ENCODE measurements at regions not wholly inside any gene's neighbourhood (a gene's known extent, or its start where the extent isn't known, plus 50 kb on each side); places are given as distances from the start of the nearest gene placed in this dataset.
"Not testable (repeated sequence)": the region's sequence is repeated elsewhere in the genome, so short reads cannot be mapped to it uniquely, and the experiment has no call there.

- 82% methylated on average over 6 of the region's 6 CpGs for WGBS
- Histone ChIP-seq H3K27ac (ENCODE audit: low read depth) (no peak overlapping the region), H3K4me1 (ENCODE audit: insufficient read depth) (no peaks in the 10 kb centered on the region), H3K36me3 (ENCODE audit: insufficient read depth) (no peaks in the 10 kb centered on the region), H3K4me3 (ENCODE audit: low read depth, low read length) (no peak overlapping the region)
- DNase-seq (ENCODE audit: extremely low spot score) = no peak
These were observed 586.7 kb downstream of the NTRK3 start for GRCh38 chr15:87669846-87670245.

DNA sequence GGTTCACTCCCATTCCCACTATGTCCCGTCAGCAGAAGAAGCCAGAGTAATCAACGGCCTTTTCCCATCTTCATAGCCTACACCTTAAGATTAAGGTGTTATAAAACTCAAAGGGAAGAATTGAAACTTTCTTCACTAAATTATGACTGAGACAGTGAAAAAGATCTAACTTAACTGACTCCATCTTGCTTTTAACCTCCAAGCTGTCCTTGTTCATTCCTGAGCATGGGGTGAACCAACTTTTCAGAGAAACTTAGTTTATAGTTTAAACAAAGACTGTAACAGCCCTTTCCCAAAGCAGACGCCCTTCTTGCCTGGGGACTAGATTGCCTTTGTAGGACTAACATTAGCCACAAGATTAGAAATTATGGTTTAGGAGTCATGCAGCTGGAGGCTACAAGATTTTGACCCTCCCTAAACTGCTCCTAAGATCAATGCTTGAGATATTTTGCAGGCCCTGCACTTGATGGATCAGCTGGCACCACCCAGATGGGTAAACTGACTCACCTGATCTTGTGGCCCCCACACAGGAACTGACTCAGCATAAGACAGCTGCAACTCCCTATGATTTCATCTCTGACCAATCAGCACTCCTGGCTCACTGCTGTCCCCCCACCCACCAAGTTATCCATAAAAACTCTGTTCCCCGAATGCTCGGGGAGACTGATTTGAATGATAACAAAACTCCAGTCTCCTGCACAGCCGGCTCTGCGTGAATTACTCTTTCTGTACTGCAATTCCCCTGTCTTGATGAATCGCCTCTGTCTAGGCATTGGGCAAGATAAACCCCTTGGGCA is 587.6 kb downstream of the NTRK3 start:
- H3K27ac ChIP-seq (ENCODE audit: low read depth); H3K4me1 ChIP-seq (ENCODE audit: insufficient read depth); H3K4me3 ChIP-seq (ENCODE audit: low read depth, low read length); H3K36me3 ChIP-seq (ENCODE audit: insufficient read depth); DNase-seq (ENCODE audit: extremely low spot score): not testable (repeated sequence)
- 88% methylated on average over 8 of the region's 8 CpGs for WGBS

GRCh38 chr15:87667643-87668042 is 588.9 kb downstream of the NTRK3 start:
- DNase-seq (ENCODE audit: extremely low spot score) = no peak
- WGBS = 92% methylated on average over 3 of the region's 3 CpGs
- no peaks in the 10 kb centered on the region for H3K4me1 ChIP-seq (ENCODE audit: insufficient read depth)

DNA sequence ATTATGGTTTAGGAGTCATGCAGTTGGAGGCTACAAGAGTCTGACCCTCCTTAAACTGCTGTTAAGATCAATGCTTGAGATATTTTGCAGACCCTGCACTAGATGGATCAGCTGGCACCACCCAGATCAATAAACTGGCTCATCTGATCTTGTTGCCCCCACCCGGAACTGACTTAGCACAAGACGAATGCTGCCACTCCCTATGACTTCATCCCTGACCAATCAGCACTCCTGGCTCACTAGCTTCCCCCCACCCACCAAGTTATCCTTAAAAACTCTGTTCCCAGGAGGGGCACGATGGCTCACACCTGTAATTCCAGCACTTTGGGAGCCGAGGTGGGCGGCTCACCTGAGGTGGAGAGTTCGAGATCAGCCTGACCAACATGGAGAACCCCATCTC is 594.0 kb downstream of the NTRK3 start:
- H3K4me1 ChIP-seq (ENCODE audit: insufficient read depth) = no peaks in the 10 kb centered on the region
- 93% methylated on average over 6 of the region's 6 CpGs for WGBS
- H3K4me3 ChIP-seq (ENCODE audit: low read depth, low read length) = no peak overlapping the region
- H3K27ac ChIP-seq (ENCODE audit: low read depth) = no peak overlapping the region
- no peak for DNase-seq (ENCODE audit: extremely low spot score)
- H3K36me3 ChIP-seq (ENCODE audit: insufficient read depth) = no peaks in the 10 kb centered on the region

More at GRCh38 chr15:87667643-87668042, 588.9 kb downstream of the NTRK3 start:
- H3K4me3 ChIP-seq (ENCODE audit: low read depth, low read length) = no peak overlapping the region
- H3K36me3 ChIP-seq (ENCODE audit: insufficient read depth) = no peaks in the 10 kb centered on the region
- H3K27ac ChIP-seq (ENCODE audit: low read depth) = no peak overlapping the region

DNA sequence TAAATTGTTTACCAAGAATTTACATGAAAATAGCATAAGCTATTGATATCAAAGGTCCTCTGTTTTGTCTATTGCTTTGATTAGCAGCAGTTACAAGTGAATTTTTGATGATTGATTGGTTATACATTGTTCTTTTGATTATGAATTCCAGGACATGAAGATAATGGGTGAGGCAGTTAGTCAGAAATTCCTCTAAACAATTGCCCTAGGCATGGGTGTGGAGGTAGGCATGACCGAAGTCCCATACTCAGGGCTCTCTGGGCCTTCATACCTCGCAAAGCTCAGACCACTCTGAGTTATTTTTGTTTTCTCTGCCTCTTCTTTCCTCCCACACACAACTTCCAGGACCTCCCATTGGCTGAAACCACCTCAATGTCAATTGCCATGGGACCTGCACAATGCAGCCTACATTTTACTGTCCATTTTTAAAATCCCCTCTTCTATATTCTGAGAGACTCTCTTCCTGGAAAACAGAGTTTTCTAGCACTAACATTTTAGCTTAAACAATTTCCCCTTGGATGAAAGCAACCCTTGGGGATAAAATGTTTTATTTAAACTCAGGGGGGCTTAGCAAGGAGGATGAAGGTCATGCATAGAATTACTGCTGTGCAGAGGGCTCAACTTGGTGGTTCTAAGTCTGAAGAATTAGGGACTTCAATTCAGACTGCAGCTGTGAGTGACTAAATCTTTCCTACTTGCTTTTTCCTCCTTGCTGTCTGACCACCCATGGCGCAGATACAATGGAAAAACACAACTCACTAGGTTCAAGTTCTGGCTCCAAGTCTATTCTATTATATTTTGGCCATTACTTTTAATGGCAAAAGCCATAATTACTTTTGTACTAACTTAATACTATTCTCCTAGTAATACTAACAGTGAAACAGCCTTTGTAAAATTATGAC is 594.8 kb downstream of the NTRK3 start:
- H3K4me3 ChIP-seq (ENCODE audit: low read depth, low read length) = no peak overlapping the region
- 89% methylated on average over 3 of the region's 3 CpGs for WGBS
- no peak for DNase-seq (ENCODE audit: extremely low spot score)
- no peak overlapping the region for H3K27ac ChIP-seq (ENCODE audit: low read depth)
- H3K4me1 ChIP-seq (ENCODE audit: insufficient read depth) = no peaks in the 10 kb centered on the region
- H3K36me3 ChIP-seq (ENCODE audit: insufficient read depth) = no peaks in the 10 kb centered on the region

DNA sequence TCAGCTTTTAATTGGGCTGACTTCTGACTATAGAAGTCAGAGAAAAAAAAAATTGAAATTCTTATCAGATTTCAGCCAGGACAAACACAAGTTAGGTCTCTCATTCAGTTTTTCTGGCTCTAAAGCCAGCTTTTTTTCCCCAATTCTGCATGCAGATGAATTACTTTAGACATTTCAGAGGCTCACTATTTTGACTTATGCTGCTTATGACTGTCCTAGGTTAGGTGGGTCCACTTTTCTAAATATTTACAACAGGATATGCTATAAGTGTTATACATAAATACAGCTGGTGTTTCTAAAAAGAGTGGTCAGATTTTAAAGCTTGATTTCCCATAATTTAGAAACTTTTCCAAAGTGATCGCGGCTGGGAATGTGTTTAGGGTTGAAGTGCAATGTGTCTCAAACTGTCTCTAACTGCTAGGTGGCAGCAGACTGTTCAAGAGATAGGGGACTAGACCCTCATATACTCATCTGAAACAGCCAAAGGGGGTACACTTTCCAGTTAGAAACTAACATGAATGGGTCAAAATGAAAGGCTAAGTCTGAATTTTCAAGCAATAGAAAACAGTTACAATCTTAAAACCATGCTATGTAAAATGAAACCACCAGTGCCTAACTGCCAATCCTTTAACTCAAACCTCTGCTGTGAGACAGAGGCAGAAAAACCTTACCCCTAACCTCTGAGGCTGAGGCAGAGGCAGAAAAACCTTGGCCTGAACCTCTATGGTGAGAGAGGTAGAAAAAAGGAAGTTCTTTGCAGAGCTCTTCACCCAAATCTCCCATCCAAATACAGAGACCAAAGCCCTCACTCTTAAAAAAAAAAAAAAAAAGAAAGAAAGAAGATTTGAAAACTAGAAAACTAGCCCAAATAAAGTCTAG is 596.0 kb downstream of the NTRK3 start:
- Histone ChIP-seq H3K27ac (ENCODE audit: low read depth) (no peak overlapping the region), H3K36me3 (ENCODE audit: insufficient read depth) (no peaks in the 10 kb centered on the region), H3K4me3 (ENCODE audit: low read depth, low read length) (no peak overlapping the region), H3K4me1 (ENCODE audit: insufficient read depth) (no peaks in the 10 kb centered on the region)
- no peak for DNase-seq (ENCODE audit: extremely low spot score)
- 58% methylated on average over 2 of the region's 2 CpGs for WGBS

DNA sequence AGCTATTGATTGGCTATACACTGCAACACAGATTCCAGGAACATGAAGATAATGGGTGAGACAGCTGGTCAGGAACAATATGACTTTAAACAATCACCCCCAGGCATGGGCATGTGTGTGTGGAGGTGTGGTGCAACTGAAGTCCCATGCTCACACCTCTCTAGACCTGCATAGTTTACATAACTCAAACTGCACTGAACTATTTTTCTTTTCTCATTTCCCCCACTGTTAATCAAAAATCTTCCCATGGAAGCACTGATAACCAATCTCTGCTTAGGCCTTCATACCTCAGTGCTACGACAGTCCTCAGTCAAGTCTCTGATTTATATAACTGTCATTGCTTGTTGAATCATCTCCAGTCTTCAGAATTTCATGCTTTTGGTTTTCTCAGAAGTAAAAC is 600.2 kb downstream of the NTRK3 start:
- Histone ChIP-seq H3K27ac (ENCODE audit: low read depth) (no peak overlapping the region), H3K36me3 (ENCODE audit: insufficient read depth) (no peaks in the 10 kb centered on the region), H3K4me1 (ENCODE audit: insufficient read depth) (no peaks in the 10 kb centered on the region), H3K4me3 (ENCODE audit: low read depth, low read length) (no peak overlapping the region)
- DNase-seq (ENCODE audit: extremely low spot score) = no peak
- WGBS = 73% methylated on average over 1 of the region's 1 CpG

GRCh38 chr15:87653646-87654045 is 602.9 kb downstream of the NTRK3 start:
- no peak for DNase-seq (ENCODE audit: extremely low spot score)
- Histone ChIP-seq H3K36me3 (ENCODE audit: insufficient read depth) (no peaks in the 10 kb centered on the region), H3K4me3 (ENCODE audit: low read depth, low read length) (no peak overlapping the region), H3K27ac (ENCODE audit: low read depth) (no peak overlapping the region), H3K4me1 (ENCODE audit: insufficient read depth) (no peaks in the 10 kb centered on the region)
- 91% methylated on average over 1 of the region's 1 CpG for WGBS

DNA sequence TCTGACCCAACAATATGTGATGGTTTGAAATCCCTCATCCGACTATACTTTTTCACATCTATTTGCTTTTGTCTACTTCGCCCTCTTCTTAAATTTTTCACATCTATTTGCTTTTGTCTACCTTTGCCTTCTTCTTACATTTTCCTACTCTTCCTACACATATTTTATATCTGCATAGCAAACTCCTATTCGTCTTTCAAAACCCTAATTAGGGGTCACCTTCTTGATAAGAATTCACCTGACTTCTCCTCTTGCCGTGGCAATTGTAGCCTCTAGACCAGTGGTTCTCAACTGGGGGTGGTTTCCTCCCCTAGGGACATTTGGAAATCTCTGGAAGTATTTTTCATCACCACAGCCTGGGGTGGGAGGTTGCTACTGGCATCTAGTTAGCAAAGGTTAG is 607.4 kb downstream of the NTRK3 start:
- no peaks in the 10 kb centered on the region for H3K36me3 ChIP-seq (ENCODE audit: insufficient read depth)
- no peak for DNase-seq (ENCODE audit: extremely low spot score)
- WGBS = 92% methylated on average over 4 of the region's 4 CpGs
- H3K27ac ChIP-seq (ENCODE audit: low read depth) = no peak overlapping the region
- H3K4me1 ChIP-seq (ENCODE audit: insufficient read depth) = no peaks in the 10 kb centered on the region
- no peak overlapping the region for H3K4me3 ChIP-seq (ENCODE audit: low read depth, low read length)

DNA sequence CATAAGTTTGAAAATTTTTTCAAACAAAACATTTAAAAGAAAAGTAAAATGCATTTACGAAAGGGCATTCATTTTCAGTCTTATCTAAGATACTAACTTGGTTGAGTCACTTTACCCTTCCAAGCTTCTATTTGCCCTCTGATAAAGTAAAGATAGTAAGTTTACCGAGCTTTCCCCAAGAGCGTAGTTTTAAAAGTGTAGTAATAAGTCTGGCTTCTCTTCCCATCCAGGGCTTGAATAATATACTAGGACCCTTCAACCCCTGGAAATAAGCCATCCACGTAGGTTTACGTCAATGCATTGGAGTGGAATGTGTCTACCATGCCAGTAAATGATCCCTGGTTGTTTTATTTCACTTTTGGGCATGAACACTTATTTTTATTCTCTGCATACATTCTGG is 608.3 kb downstream of the NTRK3 start:
- Histone ChIP-seq H3K4me1 (ENCODE audit: insufficient read depth) (no peaks in the 10 kb centered on the region), H3K36me3 (ENCODE audit: insufficient read depth) (no peaks in the 10 kb centered on the region), H3K4me3 (ENCODE audit: low read depth, low read length) (no peak overlapping the region), H3K27ac (ENCODE audit: low read depth) (no peak overlapping the region)
- 19% methylated on average over 5 of the region's 5 CpGs for WGBS
- no peak for DNase-seq (ENCODE audit: extremely low spot score)

- H3K4me1 ChIP-seq (ENCODE audit: insufficient read depth) = no peaks in the 10 kb centered on the region
- H3K27ac ChIP-seq (ENCODE audit: low read depth) = no peak overlapping the region
- 79% methylated on average over 5 of the region's 5 CpGs for WGBS
- no peak for DNase-seq (ENCODE audit: extremely low spot score)
- no peaks in the 10 kb centered on the region for H3K36me3 ChIP-seq (ENCODE audit: insufficient read depth)
- H3K4me3 ChIP-seq (ENCODE audit: low read depth, low read length) = no peak overlapping the region
These were observed 610.8 kb downstream of the NTRK3 start for GRCh38 chr15:87645723-87646122.

DNA sequence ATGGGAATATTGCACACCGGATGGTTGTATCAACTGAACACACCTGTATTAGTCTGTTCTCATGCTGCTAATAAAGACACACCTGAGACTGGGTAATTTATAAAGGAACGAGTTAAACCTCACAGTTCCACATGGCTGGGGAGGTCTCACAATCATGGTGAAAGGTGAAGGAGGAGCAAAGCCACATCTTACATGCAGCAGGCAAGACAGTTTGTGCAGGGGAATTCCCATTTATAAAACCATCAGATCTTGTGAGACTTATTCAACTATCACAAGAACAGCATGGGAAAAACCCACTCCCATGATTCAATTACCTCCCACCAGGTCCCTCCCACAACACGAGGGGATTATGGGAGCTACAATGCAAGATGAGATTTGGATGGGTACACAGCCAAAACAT is 613.5 kb downstream of the NTRK3 start:
- WGBS = 76% methylated on average over 3 of the region's 3 CpGs
- not testable (repeated sequence) for DNase-seq (ENCODE audit: extremely low spot score); H3K36me3 ChIP-seq (ENCODE audit: insufficient read depth); H3K4me1 ChIP-seq (ENCODE audit: insufficient read depth); H3K4me3 ChIP-seq (ENCODE audit: low read depth, low read length); H3K27ac ChIP-seq (ENCODE audit: low read depth)

- 54% methylated on average over 4 of the region's 4 CpGs for WGBS
- no peaks in the 10 kb centered on the region for H3K36me3 ChIP-seq (ENCODE audit: insufficient read depth)
- H3K4me3 ChIP-seq (ENCODE audit: low read depth, low read length) = no peak overlapping the region
- no peak for DNase-seq (ENCODE audit: extremely low spot score)
- no peak overlapping the region for H3K27ac ChIP-seq (ENCODE audit: low read depth)
- no peaks in the 10 kb centered on the region for H3K4me1 ChIP-seq (ENCODE audit: insufficient read depth)
These were observed 617.1 kb downstream of the NTRK3 start for GRCh38 chr15:87639305-87640011.
